KMS-11 (cell line): ENCODE measurements at regions not wholly inside any gene's neighbourhood (a gene's known extent, or its start where the extent isn't known, plus 50 kb on each side); places are given as distances from the start of the nearest gene placed in this dataset.
A peak's percentile ranks its signal among the peaks of the same experiment; 100 is the strongest.
"Not testable (repeated sequence)": the region's sequence is repeated elsewhere in the genome, so short reads cannot be mapped to it uniquely, and the experiment has no call there.

ENCODE experiments used
- H2AFZ ChIP-seq: fragments of 200-600 bp; sonication (generic); 2 replicates; pipeline ENCODE4 v1.6.1; 2016; ENCODE audit warnings: antibody characterized with exemption, mixed run types, low read depth
- H3K27ac ChIP-seq: fragments of 200-600 bp; sonication (generic); 2 replicates; pipeline ENCODE4 v1.6.1; 2016; ENCODE audit warnings: mild to moderate bottlenecking, mixed run types
- H3K27me3 ChIP-seq: fragments of 200-600 bp; sonication (generic); 2 replicates; pipeline ENCODE4 v1.6.1; 2017; ENCODE audit warnings: mild to moderate bottlenecking, low read depth, mixed run types, moderate library complexity; ENCODE audit not compliant: insufficient read depth
- H3K36me3 ChIP-seq: fragments of 200-600 bp; sonication (generic); 2 replicates; pipeline ENCODE4 v1.6.1; 2017; ENCODE audit warnings: mild to moderate bottlenecking, mixed run types; ENCODE audit not compliant: insufficient read depth
- H3K4me1 ChIP-seq: fragments of 200-600 bp; sonication (generic); 2 replicates; pipeline ENCODE4 v1.6.1; 2016; ENCODE audit warnings: mild to moderate bottlenecking, low read depth, mixed run types; ENCODE audit not compliant: poor library complexity, severe bottlenecking
- H3K4me2 ChIP-seq: fragments of 200-600 bp; sonication (generic); 2 replicates; pipeline ENCODE4 v1.7.0; 2016; ENCODE audit warnings: mild to moderate bottlenecking, mixed run types
- H3K4me3 ChIP-seq: fragments of 200-600 bp; sonication (generic); IDR thresholded peaks from 2 replicates; pipeline ENCODE4 v1.6.1; 2017; ENCODE audit warnings: low read depth, low read length, mixed read lengths; ENCODE audit not compliant: insufficient read depth
- H3K79me2 ChIP-seq: fragments of 200-600 bp; sonication (generic); 2 replicates; pipeline ENCODE4 v1.6.1; 2016; ENCODE audit warnings: low read depth, mixed run types; ENCODE audit not compliant: insufficient read depth
- H3K9ac ChIP-seq: fragments of 200-600 bp; sonication (generic); 2 replicates; pipeline ENCODE4 v1.6.1; 2016; ENCODE audit warnings: mild to moderate bottlenecking, mixed run types
- H4K20me1 ChIP-seq: fragments of 200-600 bp; sonication (generic); 2 replicates; pipeline ENCODE4 v1.6.1; 2016; ENCODE audit warnings: mild to moderate bottlenecking, mixed run types; ENCODE audit not compliant: insufficient read depth
- TF ChIP-seq, protein P1 (sequence below): fragments of 200-600 bp; sonication (generic); conservative IDR thresholded peaks from 2 replicates; pipeline ENCODE4 v1.6.1; 2017; ENCODE audit warnings: low read depth, mild to moderate bottlenecking, antibody characterized with exemption, low read length, moderate library complexity, mixed read lengths

DNA sequence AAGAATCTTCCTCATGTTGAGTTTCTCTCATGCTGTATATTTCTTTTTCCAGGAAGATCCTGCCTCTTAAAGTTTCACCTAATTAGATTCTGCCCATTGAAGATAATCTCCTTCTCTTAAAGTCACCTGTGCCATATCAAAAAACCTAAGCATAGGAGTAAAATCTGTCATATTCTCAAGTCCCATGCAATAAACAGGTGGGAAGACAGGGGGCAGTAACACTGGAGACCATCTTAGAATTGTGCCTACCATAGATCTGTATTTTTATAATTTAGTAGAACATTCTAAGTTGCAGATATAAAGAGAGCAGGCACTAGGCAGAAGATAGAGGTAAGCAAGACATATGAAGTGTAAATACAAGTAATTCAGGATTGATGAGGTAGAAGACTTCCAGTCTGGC lies 763.5 kb upstream of the MANEA start:
- H2AFZ ChIP-seq: no peak overlapping the region
- no peaks in the 10 kb centered on the region for H3K36me3 ChIP-seq
- H3K79me2 ChIP-seq: no peaks in the 10 kb centered on the region
- H3K27me3 ChIP-seq: no peaks in the 10 kb centered on the region
- no peak overlapping the region for H3K27ac ChIP-seq
- H3K4me2 ChIP-seq: no peak overlapping the region
- H4K20me1 ChIP-seq: no peaks in the 10 kb centered on the region
- H3K4me3 ChIP-seq: no peak overlapping the region
- TF ChIP-seq, protein P1, sequence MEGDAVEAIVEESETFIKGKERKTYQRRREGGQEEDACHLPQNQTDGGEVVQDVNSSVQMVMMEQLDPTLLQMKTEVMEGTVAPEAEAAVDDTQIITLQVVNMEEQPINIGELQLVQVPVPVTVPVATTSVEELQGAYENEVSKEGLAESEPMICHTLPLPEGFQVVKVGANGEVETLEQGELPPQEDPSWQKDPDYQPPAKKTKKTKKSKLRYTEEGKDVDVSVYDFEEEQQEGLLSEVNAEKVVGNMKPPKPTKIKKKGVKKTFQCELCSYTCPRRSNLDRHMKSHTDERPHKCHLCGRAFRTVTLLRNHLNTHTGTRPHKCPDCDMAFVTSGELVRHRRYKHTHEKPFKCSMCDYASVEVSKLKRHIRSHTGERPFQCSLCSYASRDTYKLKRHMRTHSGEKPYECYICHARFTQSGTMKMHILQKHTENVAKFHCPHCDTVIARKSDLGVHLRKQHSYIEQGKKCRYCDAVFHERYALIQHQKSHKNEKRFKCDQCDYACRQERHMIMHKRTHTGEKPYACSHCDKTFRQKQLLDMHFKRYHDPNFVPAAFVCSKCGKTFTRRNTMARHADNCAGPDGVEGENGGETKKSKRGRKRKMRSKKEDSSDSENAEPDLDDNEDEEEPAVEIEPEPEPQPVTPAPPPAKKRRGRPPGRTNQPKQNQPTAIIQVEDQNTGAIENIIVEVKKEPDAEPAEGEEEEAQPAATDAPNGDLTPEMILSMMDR: no peak
- no peaks in the 10 kb centered on the region for H3K4me1 ChIP-seq
- H3K9ac ChIP-seq: no peak overlapping the region

DNA sequence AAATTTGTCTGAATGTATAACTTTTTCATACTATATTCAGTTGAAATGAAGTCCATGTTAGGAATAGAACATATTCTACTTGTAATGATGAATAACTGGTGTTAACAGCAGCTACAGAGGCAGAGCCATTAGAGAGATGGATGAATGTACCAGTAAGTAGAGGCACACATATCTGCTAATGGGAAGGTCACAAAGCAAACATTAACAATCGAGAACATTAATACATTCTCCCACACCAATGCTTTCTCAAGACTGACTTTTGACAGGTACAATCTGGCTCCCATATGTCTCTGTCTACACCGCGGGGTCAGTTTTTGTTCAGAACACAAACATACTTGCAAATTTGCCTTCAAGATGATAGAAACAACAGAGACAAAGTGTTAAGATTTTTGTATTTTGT lies 776.0 kb upstream of the MANEA start:
- Histone ChIP-seq H3K27ac (no peak overlapping the region), H2AFZ (no peak overlapping the region), H3K27me3 (no peaks in the 10 kb centered on the region), H4K20me1 (no peaks in the 10 kb centered on the region), H3K9ac (no peak overlapping the region), H3K4me2 (no peak overlapping the region), H3K4me1 (no peaks in the 10 kb centered on the region), H3K4me3 (no peak overlapping the region), H3K36me3 (no peaks in the 10 kb centered on the region), H3K79me2 (no peaks in the 10 kb centered on the region)
- TF ChIP-seq, protein P1: no peak

DNA sequence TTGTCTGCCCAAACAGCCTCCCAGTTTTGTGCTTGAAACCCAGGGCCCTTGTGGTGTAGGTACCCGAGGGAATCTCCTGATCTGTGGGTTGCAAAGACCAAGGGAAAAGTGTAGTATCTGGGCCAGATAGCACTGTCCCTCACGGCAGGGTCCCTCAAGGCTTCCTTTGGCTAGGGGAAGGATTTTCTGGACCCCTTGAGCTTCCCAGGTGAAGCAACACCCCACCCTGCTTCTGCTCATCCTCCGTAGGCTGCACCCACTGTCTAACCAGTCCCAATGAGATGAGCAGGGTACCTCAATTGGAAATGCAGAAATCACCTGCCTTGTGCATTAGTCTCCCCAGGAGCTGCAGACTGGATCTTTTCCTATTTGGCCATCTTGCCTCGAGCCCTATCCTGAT lies 791.8 kb upstream of the MANEA start:
- Histone ChIP-seq H2AFZ (peak overlapping the region; percentile 57), H3K4me1 (peaks cover 7% of the 10 kb centered on the region), H3K4me2 (no peak overlapping the region), H4K20me1 (no peaks in the 10 kb centered on the region), H3K4me3 (no peak overlapping the region), H3K27ac (no peak overlapping the region), H3K36me3 (no peaks in the 10 kb centered on the region), H3K79me2 (no peaks in the 10 kb centered on the region), H3K9ac (no peak overlapping the region), H3K27me3 (no peaks in the 10 kb centered on the region)
- TF ChIP-seq, protein P1: no peak

DNA sequence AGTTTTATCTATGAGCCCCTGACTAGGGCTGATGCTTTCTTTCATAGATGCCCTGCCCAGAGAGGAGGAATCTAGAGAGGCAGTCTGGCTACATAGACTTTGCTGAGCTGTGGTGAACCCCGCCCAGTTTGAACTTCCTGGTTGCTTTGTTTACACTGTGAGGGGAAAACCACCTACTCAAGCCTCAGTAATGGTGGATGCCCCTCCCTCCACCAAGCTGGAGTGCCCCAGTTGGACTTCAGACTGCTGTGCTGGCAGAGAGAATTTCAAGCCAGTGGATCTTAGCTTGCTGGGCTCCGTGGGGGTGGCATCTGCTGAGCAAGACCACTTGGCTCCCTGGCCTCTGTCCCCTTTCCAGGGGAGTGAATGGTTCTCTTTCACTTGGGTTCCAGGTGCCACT lies 792.3 kb upstream of the MANEA start:
- not testable (repeated sequence) for H3K4me2 ChIP-seq, H3K9ac ChIP-seq, H3K36me3 ChIP-seq, H3K27me3 ChIP-seq, H3K4me1 ChIP-seq, H3K79me2 ChIP-seq, H3K27ac ChIP-seq, H4K20me1 ChIP-seq, H3K4me3 ChIP-seq
- H2AFZ ChIP-seq: peak overlapping the region; percentile 57

DNA sequence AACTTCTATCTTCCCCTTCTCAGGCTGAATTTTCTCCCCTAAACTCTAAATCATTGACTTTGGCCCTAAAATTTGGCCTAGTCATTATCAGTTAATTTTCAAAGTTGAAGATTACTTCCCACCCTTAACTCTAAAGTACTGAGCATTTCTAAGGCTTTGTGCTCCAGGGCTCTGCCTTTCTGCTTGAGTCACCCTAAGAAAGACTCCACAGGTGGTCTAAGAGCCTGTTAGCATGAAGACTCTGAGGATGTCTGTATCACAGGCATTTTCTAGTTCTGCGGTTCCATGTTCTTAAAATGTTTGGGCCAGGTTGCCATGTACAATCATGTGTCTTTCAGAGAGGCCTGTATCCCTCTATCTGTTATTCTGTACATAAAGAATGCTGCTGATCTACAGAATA lies 808.1 kb upstream of the MANEA start:
- Histone ChIP-seq H2AFZ (no peak overlapping the region), H3K27ac (no peak overlapping the region), H4K20me1 (no peaks in the 10 kb centered on the region), H3K36me3 (no peaks in the 10 kb centered on the region), H3K4me1 (no peaks in the 10 kb centered on the region), H3K9ac (no peak overlapping the region), H3K27me3 (no peaks in the 10 kb centered on the region), H3K4me3 (no peak overlapping the region), H3K4me2 (no peak overlapping the region), H3K79me2 (no peaks in the 10 kb centered on the region)
- TF ChIP-seq, protein P1: no peak
